GM12878 (cell line): ENCODE measurements at regions not wholly inside any gene's neighbourhood (a gene's known extent, or its start where the extent isn't known, plus 50 kb on each side); places are given as distances from the start of the nearest gene placed in this dataset.

Source experiments
- ATAC-seq: fragments of 200-7000 bp; cut with Tn5 transposase; 3 replicates; pipeline ENCODE4 v1.9.1; 2020; ENCODE audit warnings: mild to moderate bottlenecking, moderate library complexity
- BruUV-seq: library from RNA; stranded (reverse); fragments of 400-500 nt; replicated peaks from 2 replicates; lab custom pipeline; 2021; lab: Mats Ljungman, UMichigan
- CTCF ChIA-PET: fragments of 300-600 bp; sonication (Branson Sonifier 250); formaldehyde crosslinking; extraction: SDS; loops from one replicate; lab custom pipeline; 2021; ENCODE audit warnings: inconsistent platforms; lab: Yijun Ruan, JAX
- POLR2A ChIA-PET: fragments of 350-600 bp; formaldehyde crosslinking; extraction: SDS; loops from one replicate; lab custom pipeline; 2021; ENCODE audit warnings: inconsistent platforms; lab: Charles Lee
- RAD21 ChIA-PET: fragments of 300-600 bp; sonication (Branson Sonifier 250); formaldehyde crosslinking; loops from one replicate; lab custom pipeline; 2023; ENCODE audit warnings: antibody characterized with exemption; ENCODE audit not compliant: unreplicated experiment; lab: Charles Lee
- SMC1A ChIA-PET: fragments of 300-600 bp; sonication (Branson Sonifier 250); formaldehyde crosslinking; loops from one replicate; lab custom pipeline; 2023; ENCODE audit not compliant: unreplicated experiment, uncharacterized antibody; lab: Charles Lee
- DNase-seq: peaks from one replicate; pipeline ENCODE4 v3.0.0-alpha.2; 2011; ENCODE audit warnings: low read depth, low spot score
- FAIRE-seq: peaks from 3 replicates; lab custom pipeline; 2011; peaks lifted over from hg19 to GRCh38; lab: Jason Lieb, UNC
- H2AFZ ChIP-seq: 2 replicates; pipeline ENCODE4 v1.6.0; 2011; ENCODE audit warnings: low read depth, low read length, control low read depth; ENCODE audit not compliant: control insufficient read depth
- H3K27ac ChIP-seq: 2 replicates; pipeline ENCODE4 v1.5.1; 2011; ENCODE audit warnings: control low read depth; ENCODE audit not compliant: control insufficient read depth, insufficient read depth
- H3K27me3 ChIP-seq, 2 experiments: replicated peaks in 1 of 2; 2 replicates each; pipeline versions ENCODE4 v1.6.0 to v1.6.1; 2011; ENCODE audit warnings: low read length in 1 of 2; ENCODE audit not compliant: control insufficient read depth in 2 of 2, insufficient read depth in 2 of 2
- H3K36me3 ChIP-seq, 2 experiments: 2 replicates each; pipeline ENCODE4 v1.5.1; 2011; ENCODE audit warnings: low read length in 1 of 2; ENCODE audit not compliant: control insufficient read depth in 2 of 2, insufficient read depth in 2 of 2
- H3K4me1 ChIP-seq: 2 replicates; pipeline ENCODE4 v1.6.1; 2011; ENCODE audit warnings: mild to moderate bottlenecking, low read length, moderate library complexity, mixed read lengths; ENCODE audit not compliant: control insufficient read depth, insufficient read depth
- H3K4me2 ChIP-seq: 2 replicates; pipeline ENCODE4 v1.6.0; 2011; ENCODE audit warnings: control low read depth; ENCODE audit not compliant: control insufficient read depth, insufficient read depth
- H3K4me3 ChIP-seq: fragments of 200-600 bp; sonication (generic); 2 replicates; pipeline ENCODE4 v1.5.1; 2016
- H3K79me2 ChIP-seq: 2 replicates; pipeline ENCODE4 v1.6.0; 2011; ENCODE audit warnings: low read length; ENCODE audit not compliant: control insufficient read depth, insufficient read depth
- H3K9ac ChIP-seq: 2 replicates; pipeline ENCODE4 v1.8.0; 2011; ENCODE audit warnings: low read length, control low read depth, mixed read lengths; ENCODE audit not compliant: control insufficient read depth, insufficient read depth
- H3K9me3 ChIP-seq: replicated peaks from 3 replicates; pipeline ENCODE4 v1.5.1; 2011; ENCODE audit warnings: mild to moderate bottlenecking, low read length; ENCODE audit not compliant: control insufficient read depth, insufficient read depth
- H4K20me1 ChIP-seq: 2 replicates; pipeline ENCODE4 v1.6.0; 2011; ENCODE audit not compliant: control insufficient read depth, insufficient read depth
- ATF7 ChIP-seq: fragments of 450-650 bp; IDR thresholded peaks from 2 replicates; pipeline ENCODE4 v1.6.1; 2016; ENCODE audit warnings: low read depth, mild to moderate bottlenecking
- CBFB ChIP-seq: IDR thresholded peaks from 2 replicates; pipeline ENCODE4 v1.6.1; 2016; ENCODE audit warnings: antibody characterized with exemption, low read depth
- CBX5 ChIP-seq: sonication (generic); IDR thresholded peaks from 2 replicates; pipeline ENCODE4 v1.6.1; 2016; ENCODE audit warnings: low read depth, moderate library complexity, mild to moderate bottlenecking, inconsistent platforms
- EED ChIP-seq: sonication (generic); IDR thresholded peaks from 2 replicates; pipeline ENCODE4 v1.6.1; 2016; ENCODE audit warnings: antibody characterized with exemption, low read depth
- KAT2A ChIP-seq: conservative IDR thresholded peaks from 2 replicates; pipeline ENCODE4 v1.6.1; 2011; ENCODE audit warnings: low read depth, low read length; ENCODE audit not compliant: control insufficient read depth
- MEF2A ChIP-seq: IDR thresholded peaks from 2 replicates; pipeline ENCODE4 v1.6.1; 2011; ENCODE audit warnings: low read depth, mild to moderate bottlenecking, low read length, moderate library complexity; ENCODE audit not compliant: insufficient read depth
- MXI1 ChIP-seq: fragments of 150-350 bp; IDR thresholded peaks from 2 replicates; pipeline ENCODE4 v1.6.1; 2011; ENCODE audit warnings: low read depth, mild to moderate bottlenecking, inconsistent platforms, low read length, improper control_type of control experiment
- MYC ChIP-seq: IDR thresholded peaks from 2 replicates; pipeline ENCODE4 v1.6.1; 2011; ENCODE audit warnings: mild to moderate bottlenecking, low read length, moderate library complexity, inconsistent platforms; ENCODE audit not compliant: insufficient read depth, insufficient replicate concordance, insufficient read length, severe bottlenecking
- NR2C2 ChIP-seq: IDR thresholded peaks from 2 replicates; pipeline ENCODE4 v1.6.1; 2011; ENCODE audit warnings: borderline replicate concordance, low read depth; ENCODE audit not compliant: control insufficient read depth, insufficient read length
- NRF1 ChIP-seq: conservative IDR thresholded peaks from 2 replicates; pipeline ENCODE4 v1.6.1; 2011; ENCODE audit warnings: mild to moderate bottlenecking, low read depth, low read length, improper control_type of control experiment
- SMC3 ChIP-seq: IDR thresholded peaks from 2 replicates; pipeline ENCODE4 v1.6.1; 2011; ENCODE audit warnings: low read length, improper control_type of control experiment, borderline replicate concordance
- SREBF2 ChIP-seq: IDR thresholded peaks from 2 replicates; pipeline ENCODE4 v1.6.1; 2012; ENCODE audit warnings: mild to moderate bottlenecking, low read length
- TCF7 ChIP-seq: IDR thresholded peaks from 2 replicates; pipeline ENCODE4 v1.6.1; 2014; ENCODE audit warnings: antibody characterized with exemption, borderline replicate concordance
- ZNF207 ChIP-seq: fragments of 450-650 bp; IDR thresholded peaks from 2 replicates; pipeline ENCODE4 v1.6.1; 2014; ENCODE audit warnings: antibody characterized with exemption, mild to moderate bottlenecking, borderline replicate concordance
- WGBS: methylation state at CpG from one replicate; pipeline ENCODE4 v1.1.6; 2016; ENCODE audit warnings: low lambda C conversion rate; ENCODE audit not compliant: insufficient replicate concordance, insufficient coverage; ENCODE audit errors: missing lambda C conversion rate; 5-methylcytosine and 5-hydroxymethylcytosine counted together
- in situ Hi-C: fragments of 300-500 bp; cut with MboI; formaldehyde crosslinking; loops from 9 replicates; pipeline ENCODE4 v1.14.3; 2018; ENCODE audit warnings: mixed read lengths
- intact Hi-C: fragments of 100-400 bp; cut with micrococcal nuclease; formaldehyde crosslinking; loops from one replicate; pipeline ENCODE4 v1.14.2; 2022; ENCODE audit not compliant: unreplicated experiment

GRCh38 chr6:141653590-141653989, 479.1 kb upstream of the GJE1 start:
- Histone ChIP-seq H3K4me1 (no peaks in the 10 kb centered on the region), H3K4me2 (no peak overlapping the region), H3K4me3 (no peak overlapping the region), H3K36me3 (no peaks in the 10 kb centered on the region), H3K27me3 (no peaks in the 10 kb centered on the region), H3K27ac (no peak overlapping the region), H4K20me1 (no peaks in the 10 kb centered on the region), H3K79me2 (no peaks in the 10 kb centered on the region), H2AFZ (no peak overlapping the region), H3K9ac (no peak overlapping the region), H3K9me3 (no peaks in the 10 kb centered on the region)
- intact Hi-C loops (no loop called here), in situ Hi-C loops (no loop called here)
- ChIA-PET POLR2A (no interaction called here), RAD21 (no interaction called here), CTCF (no interaction called here), SMC1A (no interaction called here)
- FAIRE-seq: no peak
- ATAC-seq: no peak
- TF ChIP-seq MXI1: no peak
- TF ChIP-seq MYC: no peak
- TF ChIP-seq KAT2A: no peak
- no peak for TF ChIP-seq MEF2A
- no peak for TF ChIP-seq CBFB
- no peak for TF ChIP-seq ATF7
- TF ChIP-seq EED: no peak
- no peak for TF ChIP-seq CBX5
- no peak for TF ChIP-seq NRF1
- no peak for TF ChIP-seq SMC3
- TF ChIP-seq TCF7: no peak
- no peak for TF ChIP-seq SREBF2
- no peak for TF ChIP-seq ZNF207
- no peak for TF ChIP-seq NR2C2
- 82% methylated on average over 1 of the region's 1 CpG for WGBS
- DNase-seq: no peak
- BruUV-seq: no TSS peak
